ENCODE measurements at regions not wholly inside any gene's neighbourhood (a gene's known extent, or its start where the extent isn't known, plus 50 kb on each side); places are given as distances from the start of the nearest gene placed in this dataset.

DNA sequence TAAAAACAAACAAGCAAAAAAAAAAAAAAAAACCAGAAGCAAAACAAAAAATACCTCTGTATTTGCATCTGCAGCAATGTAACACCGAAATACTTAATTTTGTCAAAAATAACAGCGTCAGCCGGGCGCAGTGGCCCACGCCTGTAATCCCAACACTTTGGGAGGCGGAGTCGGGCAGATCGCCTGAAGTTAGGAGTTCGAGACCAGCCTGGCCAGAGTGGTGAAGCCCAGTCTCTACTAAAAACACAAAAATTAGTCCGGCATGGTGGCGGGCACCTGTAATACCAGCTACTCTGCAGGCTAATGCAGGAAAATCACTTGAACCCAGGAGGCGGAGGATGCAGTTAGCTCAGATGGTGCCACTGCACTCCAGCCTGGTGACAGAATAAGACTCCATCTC is 683.5 kb upstream of the CA10 start:
- no peaks in the 10 kb centered on the region for H3K9me3 ChIP-seq
- H3K36me3 Mint-ChIP-seq (ENCODE audit: insufficient read depth, unreplicated experiment) = no peaks in the 10 kb centered on the region
- no peak overlapping the region for H3K4me3 Mint-ChIP-seq (ENCODE audit: unreplicated experiment)
- DNase-seq = no peak
- ChIA-PET CTCF (no interaction called here), POLR2A (no interaction called here)
- TF ChIP-seq, protein P1, sequence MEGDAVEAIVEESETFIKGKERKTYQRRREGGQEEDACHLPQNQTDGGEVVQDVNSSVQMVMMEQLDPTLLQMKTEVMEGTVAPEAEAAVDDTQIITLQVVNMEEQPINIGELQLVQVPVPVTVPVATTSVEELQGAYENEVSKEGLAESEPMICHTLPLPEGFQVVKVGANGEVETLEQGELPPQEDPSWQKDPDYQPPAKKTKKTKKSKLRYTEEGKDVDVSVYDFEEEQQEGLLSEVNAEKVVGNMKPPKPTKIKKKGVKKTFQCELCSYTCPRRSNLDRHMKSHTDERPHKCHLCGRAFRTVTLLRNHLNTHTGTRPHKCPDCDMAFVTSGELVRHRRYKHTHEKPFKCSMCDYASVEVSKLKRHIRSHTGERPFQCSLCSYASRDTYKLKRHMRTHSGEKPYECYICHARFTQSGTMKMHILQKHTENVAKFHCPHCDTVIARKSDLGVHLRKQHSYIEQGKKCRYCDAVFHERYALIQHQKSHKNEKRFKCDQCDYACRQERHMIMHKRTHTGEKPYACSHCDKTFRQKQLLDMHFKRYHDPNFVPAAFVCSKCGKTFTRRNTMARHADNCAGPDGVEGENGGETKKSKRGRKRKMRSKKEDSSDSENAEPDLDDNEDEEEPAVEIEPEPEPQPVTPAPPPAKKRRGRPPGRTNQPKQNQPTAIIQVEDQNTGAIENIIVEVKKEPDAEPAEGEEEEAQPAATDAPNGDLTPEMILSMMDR (IDR thresholded peaks at IDR 0.05; ENCODE audit: insufficient read depth in 1 of 2, low read depth in 1 of 2, low read length in 1 of 2, severe bottlenecking in 1 of 2, unreplicated experiment in 1 of 2) = no peak
- intact Hi-C loops (cut with micrococcal nuclease; ENCODE audit: unreplicated experiment) = no loop called here
- no peaks in the 10 kb centered on the region for H3K4me1 Mint-ChIP-seq (ENCODE audit: low read depth, unreplicated experiment)
- H3K27me3 Mint-ChIP-seq (ENCODE audit: insufficient read depth, unreplicated experiment) = peaks cover 10% of the 10 kb centered on the region
- no peaks in the 10 kb centered on the region for H3K9me3 Mint-ChIP-seq (ENCODE audit: unreplicated experiment)
- H3K4me3 ChIP-seq (ENCODE audit: low read depth, low read length) = no peak overlapping the region
- no peaks in the 10 kb centered on the region for H3K36me3 ChIP-seq (ENCODE audit: control insufficient read depth, insufficient read depth, low read length)
- no peaks in the 10 kb centered on the region for H3K4me1 ChIP-seq
- no peaks in the 10 kb centered on the region for H3K27me3 ChIP-seq (replicated peaks; ENCODE audit: control insufficient read depth, insufficient read depth, low read length)
- BruUV-seq (replicated peaks) = no TSS peak
- H3K27ac Mint-ChIP-seq (ENCODE audit: unreplicated experiment) = no peak overlapping the region

DNA sequence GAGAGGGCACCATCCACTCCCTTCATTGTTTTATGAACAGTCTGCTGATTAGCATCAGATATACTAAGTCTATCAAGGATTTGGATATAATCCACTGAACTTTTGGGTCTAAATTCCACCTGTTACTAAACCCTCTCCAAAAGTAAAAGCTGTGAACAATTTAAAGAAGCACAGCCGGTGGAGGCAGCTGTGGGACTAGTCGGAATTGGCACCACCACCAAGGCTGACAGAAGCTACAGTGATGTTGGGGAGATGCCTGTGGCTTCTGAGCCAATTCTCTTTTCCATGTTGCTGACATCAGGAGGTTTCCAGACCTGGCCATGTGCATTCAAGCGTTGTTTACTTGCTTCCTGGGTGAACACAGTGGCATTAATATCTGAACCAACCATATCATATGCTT is 679.0 kb upstream of the CA10 start:
- Mint-ChIP-seq H3K36me3 (ENCODE audit: insufficient read depth, unreplicated experiment) (no peaks in the 10 kb centered on the region), H3K9me3 (ENCODE audit: unreplicated experiment) (no peaks in the 10 kb centered on the region), H3K4me1 (ENCODE audit: low read depth, unreplicated experiment) (no peaks in the 10 kb centered on the region), H3K27me3 (ENCODE audit: insufficient read depth, unreplicated experiment) (peaks cover 12% of the 10 kb centered on the region), H3K4me3 (ENCODE audit: unreplicated experiment) (no peak overlapping the region), H3K27ac (ENCODE audit: unreplicated experiment) (no peak overlapping the region)
- no TSS peak for BruUV-seq (replicated peaks)
- TF ChIP-seq, protein P1 (IDR thresholded peaks at IDR 0.05; ENCODE audit: insufficient read depth in 1 of 2, low read depth in 1 of 2, low read length in 1 of 2, severe bottlenecking in 1 of 2, unreplicated experiment in 1 of 2) = no peak
- POLR2A ChIA-PET = no interaction called here
- no peaks in the 10 kb centered on the region for H3K27me3 ChIP-seq (replicated peaks; ENCODE audit: control insufficient read depth, insufficient read depth, low read length)
- no peaks in the 10 kb centered on the region for H3K9me3 ChIP-seq
- no peak for DNase-seq
- H3K36me3 ChIP-seq (ENCODE audit: control insufficient read depth, insufficient read depth, low read length) = no peaks in the 10 kb centered on the region
- H3K4me3 ChIP-seq (ENCODE audit: low read depth, low read length) = no peak overlapping the region
- intact Hi-C loops (cut with micrococcal nuclease; ENCODE audit: unreplicated experiment) = no loop called here
- H3K4me1 ChIP-seq = no peaks in the 10 kb centered on the region
- CTCF ChIA-PET = no interaction called here

DNA sequence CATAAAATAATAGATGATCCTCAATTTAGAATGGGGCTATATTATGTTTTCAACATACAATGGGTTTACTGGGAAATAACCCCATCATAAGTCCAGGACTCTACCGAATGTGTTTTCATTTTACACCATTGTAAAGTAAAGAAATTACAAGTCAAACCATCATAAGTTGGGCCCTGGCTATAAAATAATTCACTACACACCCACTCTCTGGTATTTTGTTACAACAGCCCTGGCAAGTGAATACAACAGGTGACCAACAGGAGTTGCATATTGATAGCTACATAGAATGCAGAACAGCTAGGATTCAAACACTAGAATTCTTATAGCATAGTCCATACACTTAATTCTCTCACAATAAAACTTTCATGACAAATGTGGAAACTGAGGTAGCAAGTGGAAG is 673.0 kb upstream of the CA10 start:
- intact Hi-C loops (cut with micrococcal nuclease; ENCODE audit: unreplicated experiment) = no loop called here
- Mint-ChIP-seq H3K4me3 (ENCODE audit: unreplicated experiment) (no peak overlapping the region), H3K36me3 (ENCODE audit: insufficient read depth, unreplicated experiment) (no peaks in the 10 kb centered on the region), H3K27me3 (ENCODE audit: insufficient read depth, unreplicated experiment) (peaks cover 4% of the 10 kb centered on the region), H3K4me1 (ENCODE audit: low read depth, unreplicated experiment) (no peaks in the 10 kb centered on the region), H3K9me3 (ENCODE audit: unreplicated experiment) (no peaks in the 10 kb centered on the region), H3K27ac (ENCODE audit: unreplicated experiment) (no peak overlapping the region)
- Histone ChIP-seq H3K4me3 (ENCODE audit: low read depth, low read length) (no peak overlapping the region), H3K36me3 (ENCODE audit: control insufficient read depth, insufficient read depth, low read length) (no peaks in the 10 kb centered on the region), H3K4me1 (no peaks in the 10 kb centered on the region), H3K9me3 (no peaks in the 10 kb centered on the region), H3K27me3 (replicated peaks; ENCODE audit: control insufficient read depth, insufficient read depth, low read length) (no peaks in the 10 kb centered on the region)
- TF ChIP-seq, protein P1 (IDR thresholded peaks at IDR 0.05; ENCODE audit: insufficient read depth in 1 of 2, low read depth in 1 of 2, low read length in 1 of 2, severe bottlenecking in 1 of 2, unreplicated experiment in 1 of 2) = no peak
- no peak for DNase-seq
- BruUV-seq (replicated peaks) = no TSS peak
- ChIA-PET POLR2A (no interaction called here), CTCF (no interaction called here)

Measured in Caco-2 (cell line).